ENCODE measurements at regions not wholly inside any gene's neighbourhood (a gene's known extent, or its start where the extent isn't known, plus 50 kb on each side); places are given as distances from the start of the nearest gene placed in this dataset.

DNA sequence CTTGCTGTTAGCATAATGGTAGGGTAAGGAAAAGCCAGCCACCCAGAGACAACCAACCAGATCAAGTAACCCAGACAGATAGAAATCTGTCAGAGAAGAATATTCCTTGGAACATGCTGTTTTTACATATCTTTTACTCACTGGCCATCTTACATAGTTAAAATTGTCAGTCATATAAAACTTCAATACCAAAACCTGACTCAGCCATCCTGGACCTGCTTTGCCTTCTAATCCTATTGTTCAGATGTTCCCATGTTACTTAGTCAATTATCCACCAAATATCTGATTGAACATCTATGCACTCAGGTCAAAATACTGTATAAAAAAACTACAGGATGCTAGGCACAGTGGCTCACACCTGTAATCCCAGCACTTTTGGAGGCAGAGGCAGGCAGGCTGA lies 466.5 kb upstream of the NRP1 start:
- Histone ChIP-seq H3K23me2 (ENCODE audit: low read depth, low read length) (no peaks in the 10 kb centered on the region), H2BK20ac (ENCODE audit: low read length) (no peak overlapping the region), H3K9ac (replicated peaks in 1 of 4; ENCODE audit: extremely low read depth in 1 of 4, low read depth in 3 of 4, low read length in 3 of 4) (no peak overlapping the region), H3K18ac (ENCODE audit: extremely low read depth, low read length) (no peak overlapping the region; the same call in 1 of the 2 replicates), H4K20me1 (replicated peaks in 1 of 2; ENCODE audit: control insufficient read depth in 1 of 2, insufficient read depth in 2 of 2, low read length in 2 of 2) (no peaks in the 10 kb centered on the region), H2BK120ac (replicated peaks; ENCODE audit: low read depth, low read length) (no peak overlapping the region), H2AFZ (ENCODE audit: low read length) (no peak overlapping the region), H3K79me1 (ENCODE audit: low read depth, low read length) (no peaks in the 10 kb centered on the region), H3K27me3 (replicated peaks in 1 of 4; ENCODE audit: control insufficient read depth in 3 of 4, extremely low read depth in 1 of 4, insufficient read depth in 3 of 4, low read length in 3 of 4) (no peaks in the 10 kb centered on the region), H3K4ac (replicated peaks; ENCODE audit: insufficient read length, low read depth, low read length) (no peak overlapping the region), H4K8ac (ENCODE audit: extremely low read depth, insufficient read depth, low read length) (no peak overlapping the region), H2BK12ac (ENCODE audit: low read depth, low read length) (no peak overlapping the region; the same call in 1 of the 2 replicates), H3K36me3 (ENCODE audit: control insufficient read depth in 2 of 4, insufficient read depth in 4 of 4, low read length in 3 of 4) (no peaks in the 10 kb centered on the region), H3K56ac (replicated peaks; ENCODE audit: insufficient read length, low read depth, low read length) (no peak overlapping the region), H3K4me3 (ENCODE audit: extremely low read depth in 1 of 4, insufficient read depth in 2 of 4, low read depth in 3 of 4, low read length in 4 of 4) (no peak overlapping the region), H4K5ac (ENCODE audit: insufficient read length, low read depth, low read length) (no peak overlapping the region), H3K23ac (ENCODE audit: insufficient read length) (no peak overlapping the region), H3K79me2 (ENCODE audit: control insufficient read depth in 1 of 2, insufficient read depth in 2 of 2, low read length in 2 of 2) (no peaks in the 10 kb centered on the region), H2AK5ac (ENCODE audit: low read depth, low read length) (no peak overlapping the region), H4K91ac (replicated peaks; ENCODE audit: insufficient read length, low read length) (no peak overlapping the region), H2BK5ac (ENCODE audit: low read depth, low read length) (0 out of 2 replicates have a peak overlapping the region, but pooled peaks have one; percentile 16), H2BK15ac (ENCODE audit: low read length) (no peak overlapping the region), H3K9me3 (ENCODE audit: insufficient read depth in 2 of 2, low read depth in 1 of 2, low read length in 1 of 2) (no peaks in the 10 kb centered on the region), H3K14ac (ENCODE audit: insufficient read length) (no peak overlapping the region), H3K27ac (ENCODE audit: low read depth, low read length) (no peak overlapping the region), H3K4me2 (ENCODE audit: insufficient read depth in 1 of 2, low read depth in 2 of 2, low read length in 2 of 2) (no peak overlapping the region), H3K4me1 (replicated peaks in 1 of 4; ENCODE audit: control insufficient read depth in 3 of 4, insufficient read depth in 4 of 4, low read length in 3 of 4) (peaks cover 0 to 8% (median 0%) of the 10 kb centered on the region in 4 experiments; a peak in 1 of 7 replicates)
- ChIA-PET POLR2A (ENCODE audit: partially characterized antibody) (no interaction called here), CTCF (ENCODE audit: partially characterized antibody) (interaction anchor here (0.9 kb wide), 1 partner anchor 35 kb away, joined by 3 read pairs; no protein-coding TSS in a partner anchor)
- DNase-seq (ENCODE audit: low read depth in 1 of 2, low spot score in 2 of 2) (no peak), FAIRE-seq (no peak)
- TF ChIP-seq, protein P1, sequence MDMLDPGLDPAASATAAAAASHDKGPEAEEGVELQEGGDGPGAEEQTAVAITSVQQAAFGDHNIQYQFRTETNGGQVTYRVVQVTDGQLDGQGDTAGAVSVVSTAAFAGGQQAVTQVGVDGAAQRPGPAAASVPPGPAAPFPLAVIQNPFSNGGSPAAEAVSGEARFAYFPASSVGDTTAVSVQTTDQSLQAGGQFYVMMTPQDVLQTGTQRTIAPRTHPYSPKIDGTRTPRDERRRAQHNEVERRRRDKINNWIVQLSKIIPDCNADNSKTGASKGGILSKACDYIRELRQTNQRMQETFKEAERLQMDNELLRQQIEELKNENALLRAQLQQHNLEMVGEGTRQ (IDR thresholded peaks at IDR 0.05; ENCODE audit: low read length): no peak
- TF ChIP-seq TAF7 (optimal IDR thresholded peaks at IDR 0.05; ENCODE audit: borderline replicate concordance, low read depth, low read length) (no peak), SAP30 (IDR thresholded peaks at IDR 0.05; ENCODE audit: insufficient read depth, insufficient replicate concordance, low read length) (no peak), TCF12 (IDR thresholded peaks at IDR 0.05; ENCODE audit: low read depth, low read length) (no peak), CEBPB (IDR thresholded peaks at IDR 0.05; ENCODE audit: low read depth, low read length) (no peak), MAFK (IDR thresholded peaks at IDR 0.05; ENCODE audit: low read depth, low read length) (no peak), NRF1 (IDR thresholded peaks at IDR 0.05; ENCODE audit: low read depth, low read length) (no peak), RFX5 (IDR thresholded peaks at IDR 0.05; ENCODE audit: borderline replicate concordance, low read depth, low read length) (no peak), CHD1 (IDR thresholded peaks at IDR 0.05; ENCODE audit: low read depth, low read length) (no peak), GTF2F1 (IDR thresholded peaks at IDR 0.05; ENCODE audit: borderline replicate concordance, low read depth, low read length) (no peak), EP300 (IDR thresholded peaks at IDR 0.05; ENCODE audit: borderline replicate concordance in 1 of 2, low read depth in 2 of 2, low read length in 2 of 2) (no peak), CTBP2 (IDR thresholded peaks at IDR 0.05; ENCODE audit: borderline replicate concordance, insufficient read depth, insufficient read length, low read length) (no peak)
- TF ChIP-seq, protein P2, sequence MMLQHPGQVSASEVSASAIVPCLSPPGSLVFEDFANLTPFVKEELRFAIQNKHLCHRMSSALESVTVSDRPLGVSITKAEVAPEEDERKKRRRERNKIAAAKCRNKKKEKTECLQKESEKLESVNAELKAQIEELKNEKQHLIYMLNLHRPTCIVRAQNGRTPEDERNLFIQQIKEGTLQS (IDR thresholded peaks at IDR 0.05; ENCODE audit: insufficient read depth, low read depth, low read length): no peak

All from H1 (cell line).